ENCODE measurements at regions not wholly inside any gene's neighbourhood (a gene's known extent, or its start where the extent isn't known, plus 50 kb on each side); places are given as distances from the start of the nearest gene placed in this dataset.

- Mint-ChIP-seq H3K27me3 (ENCODE audit: unreplicated experiment) (no peaks in the 10 kb centered on the region), H3K36me3 (ENCODE audit: unreplicated experiment) (no peaks in the 10 kb centered on the region), H3K4me1 (ENCODE audit: unreplicated experiment) (peaks cover 9% of the 10 kb centered on the region), H3K9me3 (ENCODE audit: unreplicated experiment) (no peaks in the 10 kb centered on the region), H3K27ac (ENCODE audit: unreplicated experiment) (no peak overlapping the region), H3K4me3 (ENCODE audit: unreplicated experiment) (no peak overlapping the region)
- no peak for DNase-seq (ENCODE audit: extremely low spot score, unreplicated experiment)
- TF ChIP-seq, protein P1, sequence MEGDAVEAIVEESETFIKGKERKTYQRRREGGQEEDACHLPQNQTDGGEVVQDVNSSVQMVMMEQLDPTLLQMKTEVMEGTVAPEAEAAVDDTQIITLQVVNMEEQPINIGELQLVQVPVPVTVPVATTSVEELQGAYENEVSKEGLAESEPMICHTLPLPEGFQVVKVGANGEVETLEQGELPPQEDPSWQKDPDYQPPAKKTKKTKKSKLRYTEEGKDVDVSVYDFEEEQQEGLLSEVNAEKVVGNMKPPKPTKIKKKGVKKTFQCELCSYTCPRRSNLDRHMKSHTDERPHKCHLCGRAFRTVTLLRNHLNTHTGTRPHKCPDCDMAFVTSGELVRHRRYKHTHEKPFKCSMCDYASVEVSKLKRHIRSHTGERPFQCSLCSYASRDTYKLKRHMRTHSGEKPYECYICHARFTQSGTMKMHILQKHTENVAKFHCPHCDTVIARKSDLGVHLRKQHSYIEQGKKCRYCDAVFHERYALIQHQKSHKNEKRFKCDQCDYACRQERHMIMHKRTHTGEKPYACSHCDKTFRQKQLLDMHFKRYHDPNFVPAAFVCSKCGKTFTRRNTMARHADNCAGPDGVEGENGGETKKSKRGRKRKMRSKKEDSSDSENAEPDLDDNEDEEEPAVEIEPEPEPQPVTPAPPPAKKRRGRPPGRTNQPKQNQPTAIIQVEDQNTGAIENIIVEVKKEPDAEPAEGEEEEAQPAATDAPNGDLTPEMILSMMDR (IDR thresholded peaks at IDR 0.05), result no peak
Observed at GRCh38 chr2:145136702-145137101, 616.8 kb upstream of the ZEB2 start.

DNA sequence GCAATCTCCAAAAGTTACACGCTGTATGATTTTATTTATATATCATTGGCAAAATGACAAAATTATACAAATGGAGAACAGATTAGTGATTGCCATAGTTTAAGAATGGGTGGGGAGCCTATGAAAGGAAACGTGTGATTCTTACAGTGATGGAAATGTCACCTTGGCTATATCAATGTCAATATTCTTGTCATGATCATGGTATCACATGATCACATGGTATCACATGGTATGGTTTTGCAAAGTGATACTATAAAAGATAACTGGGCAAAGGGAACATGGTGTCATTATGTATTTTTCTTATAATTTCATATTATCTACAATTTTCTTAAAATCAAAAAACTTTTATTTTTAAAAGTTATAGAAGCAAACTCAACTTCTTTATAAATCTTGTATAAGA lies 606.2 kb upstream of the ZEB2 start:
- no peaks in the 10 kb centered on the region for H3K4me1 Mint-ChIP-seq (ENCODE audit: unreplicated experiment)
- no peaks in the 10 kb centered on the region for H3K9me3 Mint-ChIP-seq (ENCODE audit: unreplicated experiment)
- peaks cover 1% of the 10 kb centered on the region for H3K36me3 Mint-ChIP-seq (ENCODE audit: unreplicated experiment)
- no peak overlapping the region for H3K27ac Mint-ChIP-seq (ENCODE audit: unreplicated experiment)
- H3K27me3 Mint-ChIP-seq (ENCODE audit: unreplicated experiment), result no peaks in the 10 kb centered on the region
- TF ChIP-seq, protein P1 (IDR thresholded peaks at IDR 0.05), result no peak
- H3K4me3 Mint-ChIP-seq (ENCODE audit: unreplicated experiment), result no peak overlapping the region
- no peak for DNase-seq (ENCODE audit: extremely low spot score, unreplicated experiment)

DNA sequence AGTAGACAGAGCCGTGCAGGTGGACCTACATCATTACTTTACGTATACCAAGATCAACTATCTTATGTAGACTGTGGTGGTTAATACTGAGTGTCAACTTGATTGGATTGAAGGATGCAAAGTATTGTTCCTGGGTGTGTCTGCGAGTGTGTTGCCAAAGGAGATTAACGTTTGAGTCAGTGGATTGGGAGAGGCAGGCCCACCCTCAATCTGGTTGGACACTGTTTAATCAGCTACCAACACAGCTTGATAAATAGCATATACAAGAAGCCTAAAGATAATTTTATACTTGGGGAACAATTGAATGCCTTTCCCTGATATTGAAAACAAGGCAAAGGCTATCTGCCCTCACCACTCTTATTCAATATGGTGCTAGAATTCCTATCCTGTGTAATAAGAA lies 604.2 kb upstream of the ZEB2 start:
- peaks cover 1% of the 10 kb centered on the region for H3K36me3 Mint-ChIP-seq (ENCODE audit: unreplicated experiment)

DNA sequence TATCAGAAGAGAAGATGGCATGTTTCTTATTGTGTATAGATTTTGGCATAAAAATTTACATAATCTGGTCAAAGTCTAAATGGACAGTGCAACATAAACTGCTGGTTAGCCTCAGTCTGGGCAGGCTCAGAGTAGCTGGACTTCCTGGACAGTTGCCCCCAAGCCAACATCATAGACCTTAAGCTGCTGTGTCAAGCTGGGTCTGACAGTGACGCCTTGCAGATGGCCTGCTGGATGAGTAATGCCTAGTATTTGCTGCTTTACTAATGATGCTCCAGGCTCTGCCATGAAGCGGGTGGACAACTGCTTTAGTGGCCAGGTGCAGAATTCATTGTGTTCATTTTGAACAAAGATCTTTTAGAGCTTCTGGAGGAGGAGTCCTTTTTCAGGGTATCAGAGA lies 603.7 kb upstream of the ZEB2 start:
- DNase-seq (ENCODE audit: extremely low spot score, unreplicated experiment), result no peak
- H3K36me3 Mint-ChIP-seq (ENCODE audit: unreplicated experiment), result peaks cover 1% of the 10 kb centered on the region
- H3K9me3 Mint-ChIP-seq (ENCODE audit: unreplicated experiment), result no peaks in the 10 kb centered on the region
- TF ChIP-seq, protein P1 (IDR thresholded peaks at IDR 0.05), result no peak
- H3K27me3 Mint-ChIP-seq (ENCODE audit: unreplicated experiment), result no peaks in the 10 kb centered on the region
- H3K4me3 Mint-ChIP-seq (ENCODE audit: unreplicated experiment), result no peak overlapping the region
- H3K27ac Mint-ChIP-seq (ENCODE audit: unreplicated experiment), result no peak overlapping the region
- H3K4me1 Mint-ChIP-seq (ENCODE audit: unreplicated experiment), result no peaks in the 10 kb centered on the region

More for the DNA sequence above, 604.2 kb upstream of the ZEB2 start:
- no peaks in the 10 kb centered on the region for H3K4me1 Mint-ChIP-seq (ENCODE audit: unreplicated experiment)
- H3K27me3 Mint-ChIP-seq (ENCODE audit: unreplicated experiment), result no peaks in the 10 kb centered on the region
- H3K27ac Mint-ChIP-seq (ENCODE audit: unreplicated experiment), result no peak overlapping the region
- H3K4me3 Mint-ChIP-seq (ENCODE audit: unreplicated experiment), result no peak overlapping the region
- no peak for DNase-seq (ENCODE audit: extremely low spot score, unreplicated experiment)
- H3K9me3 Mint-ChIP-seq (ENCODE audit: unreplicated experiment), result no peaks in the 10 kb centered on the region
- TF ChIP-seq, protein P1 (IDR thresholded peaks at IDR 0.05), result no peak

GRCh38 chr2:145119225-145119624 lies 599.3 kb upstream of the ZEB2 start:
- Mint-ChIP-seq H3K4me3 (ENCODE audit: unreplicated experiment) (no peak overlapping the region), H3K4me1 (ENCODE audit: unreplicated experiment) (peaks cover 30% of the 10 kb centered on the region), H3K27ac (ENCODE audit: unreplicated experiment) (no peak overlapping the region), H3K36me3 (ENCODE audit: unreplicated experiment) (no peaks in the 10 kb centered on the region), H3K9me3 (ENCODE audit: unreplicated experiment) (no peaks in the 10 kb centered on the region), H3K27me3 (ENCODE audit: unreplicated experiment) (no peaks in the 10 kb centered on the region)
- no peak for DNase-seq (ENCODE audit: extremely low spot score, unreplicated experiment)
- TF ChIP-seq, protein P1 (IDR thresholded peaks at IDR 0.05), result no peak

All from osteocyte (in vitro differentiated cells).